RWPE2 (cell line): ENCODE measurements at regions not wholly inside any gene's neighbourhood (a gene's known extent, or its start where the extent isn't known, plus 50 kb on each side); places are given as distances from the start of the nearest gene placed in this dataset.

Source experiments
- ATAC-seq: fragments of 200-7000 bp; cut with Tn5 transposase; 3 replicates; pipeline ENCODE4 v1.9.1; 2021; ENCODE audit warnings: low read depth
- DNase-seq: peaks from one replicate; pipeline ENCODE4 v3.0.0-alpha.2; 2020; ENCODE audit warnings: low spot score
- H3K27ac ChIP-seq: fragments of 450-650 bp; 2 replicates; pipeline ENCODE4 v1.5.1; 2017; ENCODE audit warnings: mild to moderate bottlenecking; ENCODE audit not compliant: poor library complexity, severe bottlenecking
- H3K27me3 ChIP-seq: fragments of 250-450 bp; sonication (Bioruptor Pico); 2 replicates; pipeline ENCODE4 v1.5.1; 2021; ENCODE audit warnings: mild to moderate bottlenecking, moderate library complexity; ENCODE audit not compliant: insufficient read depth, poor library complexity, severe bottlenecking
- H3K36me3 ChIP-seq: fragments of 250-450 bp; sonication (Bioruptor Pico); 2 replicates; pipeline ENCODE4 v1.5.1; 2020; ENCODE audit warnings: low read depth, mild to moderate bottlenecking, moderate library complexity
- H3K4me1 ChIP-seq: fragments of 250-450 bp; sonication (Bioruptor Pico); 2 replicates; pipeline ENCODE4 v1.5.1; 2021; ENCODE audit warnings: mild to moderate bottlenecking, moderate library complexity; ENCODE audit not compliant: insufficient read depth, poor library complexity, severe bottlenecking
- H3K4me3 ChIP-seq: fragments of 250-450 bp; sonication (Bioruptor Pico); 2 replicates; pipeline ENCODE4 v1.5.1; 2021; ENCODE audit warnings: mild to moderate bottlenecking, moderate library complexity; ENCODE audit not compliant: severe bottlenecking
- H3K9me3 ChIP-seq: fragments of 250-450 bp; sonication (Bioruptor Pico); 2 replicates; pipeline ENCODE4 v1.5.1; 2021; ENCODE audit warnings: mild to moderate bottlenecking, moderate library complexity; ENCODE audit not compliant: severe bottlenecking
- CTCF ChIP-seq: fragments of 450-650 bp; IDR thresholded peaks from one replicate; pipeline ENCODE4 v1.5.1; 2017; ENCODE audit warnings: mild to moderate bottlenecking, moderate library complexity; ENCODE audit not compliant: poor library complexity, severe bottlenecking

GRCh38 chr6:160831739-160832138, 129.7 kb downstream of the PLG start:
- DNase-seq (no peak), ATAC-seq (no peak)
- no peak overlapping the region for H3K4me3 ChIP-seq
- no peaks in the 10 kb centered on the region for H3K27me3 ChIP-seq
- no peaks in the 10 kb centered on the region for H3K4me1 ChIP-seq
- H3K27ac ChIP-seq, result no peak overlapping the region
- H3K36me3 ChIP-seq, result no peaks in the 10 kb centered on the region
- H3K9me3 ChIP-seq, result no peaks in the 10 kb centered on the region
- no peak for TF ChIP-seq CTCF

- Histone ChIP-seq H3K9me3 (no peaks in the 10 kb centered on the region), H3K36me3 (no peaks in the 10 kb centered on the region), H3K4me3 (no peak overlapping the region), H3K4me1 (no peaks in the 10 kb centered on the region), H3K27ac (no peak overlapping the region), H3K27me3 (no peaks in the 10 kb centered on the region)
- ATAC-seq, result no peak
- TF ChIP-seq CTCF, result no peak
- no peak for DNase-seq
Measured at GRCh38 chr6:160832422-160832821, 130.4 kb downstream of the PLG start.

GRCh38 chr6:160837146-160837545, 135.1 kb downstream of the PLG start:
- no peak for TF ChIP-seq CTCF

DNA sequence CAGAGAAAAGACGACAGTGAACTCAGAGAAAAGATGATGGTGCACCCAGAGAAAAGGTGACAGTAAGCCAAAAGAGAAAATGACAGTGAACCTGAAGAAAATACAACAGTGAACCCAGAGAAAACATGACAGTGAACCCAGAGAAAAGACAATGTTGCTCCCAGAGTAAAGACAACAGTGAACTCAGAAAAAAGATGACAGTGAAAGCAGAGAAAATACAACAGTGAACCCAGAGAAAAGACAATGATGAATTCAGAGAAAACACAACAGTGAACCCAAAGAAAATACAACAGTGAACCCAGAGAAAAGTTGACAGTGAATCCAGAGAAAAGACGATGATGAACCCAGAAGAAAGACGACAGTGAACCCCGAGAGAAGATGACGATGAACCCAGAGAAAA, 140.5 kb upstream of the MAP3K4 start:
- Histone ChIP-seq H3K36me3 (no peaks in the 10 kb centered on the region), H3K27me3 (no peaks in the 10 kb centered on the region), H3K4me1 (no peaks in the 10 kb centered on the region), H3K4me3 (no peak overlapping the region), H3K9me3 (no peaks in the 10 kb centered on the region), H3K27ac (no peak overlapping the region)
- DNase-seq, result no peak
- TF ChIP-seq CTCF, result no peak
- no peak for ATAC-seq

More at GRCh38 chr6:160837146-160837545, 135.1 kb downstream of the PLG start:
- Histone ChIP-seq H3K9me3 (no peaks in the 10 kb centered on the region), H3K4me3 (no peak overlapping the region), H3K4me1 (no peaks in the 10 kb centered on the region), H3K27ac (no peak overlapping the region), H3K36me3 (no peaks in the 10 kb centered on the region), H3K27me3 (no peaks in the 10 kb centered on the region)
- no peak for ATAC-seq
- DNase-seq, result no peak

- DNase-seq (no peak), ATAC-seq (no peak)
- Histone ChIP-seq H3K36me3 (no peaks in the 10 kb centered on the region), H3K9me3 (no peaks in the 10 kb centered on the region), H3K4me3 (no peak overlapping the region), H3K27me3 (no peaks in the 10 kb centered on the region), H3K4me1 (no peaks in the 10 kb centered on the region), H3K27ac (no peak overlapping the region)
- TF ChIP-seq CTCF, result no peak
Measured at GRCh38 chr6:160853946-160854345, 137.6 kb upstream of the MAP3K4 start.
